PC-3 (cell line): ENCODE measurements at regions not wholly inside any gene's neighbourhood (a gene's known extent, or its start where the extent isn't known, plus 50 kb on each side); places are given as distances from the start of the nearest gene placed in this dataset.

Experiments
- CTCF ChIP-seq: fragments of 300-600 bp; sonication (generic); conservative IDR thresholded peaks from 2 replicates; pipeline ENCODE4 v1.5.1; 2017; ENCODE audit warnings: antibody characterized with exemption, low read depth, mild to moderate bottlenecking, low read length
- EZH2 ChIP-seq: fragments of 300-600 bp; sonication (generic); IDR thresholded peaks from one replicate; pipeline ENCODE4 v1.6.1; 2017; ENCODE audit warnings: antibody characterized with exemption, mild to moderate bottlenecking, low read length; ENCODE audit not compliant: unreplicated experiment

GRCh38 chr1:168957818-168958217 lies 148.7 kb upstream of the ATP1B1 start:
- no peak for TF ChIP-seq CTCF
- no peak for TF ChIP-seq EZH2
